ENCODE measurements at regions not wholly inside any gene's neighbourhood (a gene's known extent, or its start where the extent isn't known, plus 50 kb on each side); places are given as distances from the start of the nearest gene placed in this dataset.

DNA sequence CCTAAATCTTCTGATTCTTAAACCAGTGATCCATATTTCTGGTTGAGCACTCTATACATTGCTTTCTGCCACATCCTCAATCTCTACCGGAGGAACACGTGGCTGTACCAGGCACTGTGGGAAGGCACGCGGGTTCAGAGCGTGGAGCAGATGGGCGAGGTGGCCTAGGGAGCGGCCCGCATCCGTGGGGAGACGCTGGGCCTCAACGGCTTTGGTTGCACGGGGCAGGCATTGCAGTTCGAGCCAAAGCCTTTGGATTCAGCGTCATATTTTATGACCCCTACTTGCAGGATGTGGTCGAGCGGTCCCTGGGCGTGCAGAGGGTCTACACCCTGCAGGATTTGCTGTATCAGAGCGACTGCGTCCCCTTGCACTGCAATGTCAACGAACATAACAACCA, 197.2 kb upstream of the RGMB start:
- DNase-seq (ENCODE audit: low read depth in 1 of 2, low spot score in 1 of 2) = no peak
- no peak for TF ChIP-seq GABPA (IDR thresholded peaks at IDR 0.05; ENCODE audit: low read depth)
- TF ChIP-seq POLR2AphosphoS5 (IDR thresholded peaks at IDR 0.05; ENCODE audit: low read depth) = no peak
- TF ChIP-seq, protein P1, sequence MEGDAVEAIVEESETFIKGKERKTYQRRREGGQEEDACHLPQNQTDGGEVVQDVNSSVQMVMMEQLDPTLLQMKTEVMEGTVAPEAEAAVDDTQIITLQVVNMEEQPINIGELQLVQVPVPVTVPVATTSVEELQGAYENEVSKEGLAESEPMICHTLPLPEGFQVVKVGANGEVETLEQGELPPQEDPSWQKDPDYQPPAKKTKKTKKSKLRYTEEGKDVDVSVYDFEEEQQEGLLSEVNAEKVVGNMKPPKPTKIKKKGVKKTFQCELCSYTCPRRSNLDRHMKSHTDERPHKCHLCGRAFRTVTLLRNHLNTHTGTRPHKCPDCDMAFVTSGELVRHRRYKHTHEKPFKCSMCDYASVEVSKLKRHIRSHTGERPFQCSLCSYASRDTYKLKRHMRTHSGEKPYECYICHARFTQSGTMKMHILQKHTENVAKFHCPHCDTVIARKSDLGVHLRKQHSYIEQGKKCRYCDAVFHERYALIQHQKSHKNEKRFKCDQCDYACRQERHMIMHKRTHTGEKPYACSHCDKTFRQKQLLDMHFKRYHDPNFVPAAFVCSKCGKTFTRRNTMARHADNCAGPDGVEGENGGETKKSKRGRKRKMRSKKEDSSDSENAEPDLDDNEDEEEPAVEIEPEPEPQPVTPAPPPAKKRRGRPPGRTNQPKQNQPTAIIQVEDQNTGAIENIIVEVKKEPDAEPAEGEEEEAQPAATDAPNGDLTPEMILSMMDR (IDR thresholded peaks at IDR 0.05; ENCODE audit: insufficient read depth, low read length) = no peak
- TF ChIP-seq SPI1 (IDR thresholded peaks at IDR 0.05; ENCODE audit: borderline replicate concordance, low read depth) = no peak
- TF ChIP-seq, protein P2, sequence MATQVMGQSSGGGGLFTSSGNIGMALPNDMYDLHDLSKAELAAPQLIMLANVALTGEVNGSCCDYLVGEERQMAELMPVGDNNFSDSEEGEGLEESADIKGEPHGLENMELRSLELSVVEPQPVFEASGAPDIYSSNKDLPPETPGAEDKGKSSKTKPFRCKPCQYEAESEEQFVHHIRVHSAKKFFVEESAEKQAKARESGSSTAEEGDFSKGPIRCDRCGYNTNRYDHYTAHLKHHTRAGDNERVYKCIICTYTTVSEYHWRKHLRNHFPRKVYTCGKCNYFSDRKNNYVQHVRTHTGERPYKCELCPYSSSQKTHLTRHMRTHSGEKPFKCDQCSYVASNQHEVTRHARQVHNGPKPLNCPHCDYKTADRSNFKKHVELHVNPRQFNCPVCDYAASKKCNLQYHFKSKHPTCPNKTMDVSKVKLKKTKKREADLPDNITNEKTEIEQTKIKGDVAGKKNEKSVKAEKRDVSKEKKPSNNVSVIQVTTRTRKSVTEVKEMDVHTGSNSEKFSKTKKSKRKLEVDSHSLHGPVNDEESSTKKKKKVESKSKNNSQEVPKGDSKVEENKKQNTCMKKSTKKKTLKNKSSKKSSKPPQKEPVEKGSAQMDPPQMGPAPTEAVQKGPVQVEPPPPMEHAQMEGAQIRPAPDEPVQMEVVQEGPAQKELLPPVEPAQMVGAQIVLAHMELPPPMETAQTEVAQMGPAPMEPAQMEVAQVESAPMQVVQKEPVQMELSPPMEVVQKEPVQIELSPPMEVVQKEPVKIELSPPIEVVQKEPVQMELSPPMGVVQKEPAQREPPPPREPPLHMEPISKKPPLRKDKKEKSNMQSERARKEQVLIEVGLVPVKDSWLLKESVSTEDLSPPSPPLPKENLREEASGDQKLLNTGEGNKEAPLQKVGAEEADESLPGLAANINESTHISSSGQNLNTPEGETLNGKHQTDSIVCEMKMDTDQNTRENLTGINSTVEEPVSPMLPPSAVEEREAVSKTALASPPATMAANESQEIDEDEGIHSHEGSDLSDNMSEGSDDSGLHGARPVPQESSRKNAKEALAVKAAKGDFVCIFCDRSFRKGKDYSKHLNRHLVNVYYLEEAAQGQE (IDR thresholded peaks at IDR 0.05; ENCODE audit: insufficient replicate concordance, low read depth) = no peak
- no peak overlapping the region for H3K4me3 ChIP-seq (replicated peaks; ENCODE audit: insufficient read depth, low read length)
- no peaks in the 10 kb centered on the region for H3K27me3 ChIP-seq (ENCODE audit: insufficient read depth, poor library complexity, severe bottlenecking)
- no peak overlapping the region for H3K27ac ChIP-seq (replicated peaks)

DNA sequence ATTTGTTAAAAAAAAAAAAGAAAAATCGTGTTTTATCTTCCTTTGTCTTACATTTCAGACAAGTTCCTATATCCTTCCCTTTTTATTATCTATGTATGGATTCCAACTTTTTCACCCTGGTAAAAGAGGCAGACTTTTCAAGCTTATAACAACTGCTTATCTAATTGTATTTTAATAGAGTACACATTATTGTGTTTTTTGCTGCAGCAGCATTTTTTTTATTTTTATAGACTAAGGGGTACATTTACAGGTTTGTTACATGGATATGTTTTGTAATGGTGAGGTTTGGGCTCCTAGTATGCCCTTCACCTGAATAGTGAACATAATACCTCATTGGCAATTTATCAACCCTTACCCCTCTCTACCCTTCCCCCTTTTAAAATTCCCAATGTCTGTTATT, 195.0 kb upstream of the RGMB start:
- H3K27me3 ChIP-seq (ENCODE audit: insufficient read depth, poor library complexity, severe bottlenecking) = no peaks in the 10 kb centered on the region
- H3K4me3 ChIP-seq (replicated peaks; ENCODE audit: insufficient read depth, low read length) = no peak overlapping the region
- TF ChIP-seq SPI1 (IDR thresholded peaks at IDR 0.05; ENCODE audit: borderline replicate concordance, low read depth) (no peak), POLR2AphosphoS5 (IDR thresholded peaks at IDR 0.05; ENCODE audit: low read depth) (no peak), GABPA (IDR thresholded peaks at IDR 0.05; ENCODE audit: low read depth) (no peak)
- TF ChIP-seq, protein P2 (IDR thresholded peaks at IDR 0.05; ENCODE audit: insufficient replicate concordance, low read depth) = no peak
- TF ChIP-seq, protein P1 (IDR thresholded peaks at IDR 0.05; ENCODE audit: insufficient read depth, low read length) = no peak
- DNase-seq (ENCODE audit: low read depth in 1 of 2, low spot score in 1 of 2) = no peak
- H3K27ac ChIP-seq (replicated peaks) = no peak overlapping the region

DNA sequence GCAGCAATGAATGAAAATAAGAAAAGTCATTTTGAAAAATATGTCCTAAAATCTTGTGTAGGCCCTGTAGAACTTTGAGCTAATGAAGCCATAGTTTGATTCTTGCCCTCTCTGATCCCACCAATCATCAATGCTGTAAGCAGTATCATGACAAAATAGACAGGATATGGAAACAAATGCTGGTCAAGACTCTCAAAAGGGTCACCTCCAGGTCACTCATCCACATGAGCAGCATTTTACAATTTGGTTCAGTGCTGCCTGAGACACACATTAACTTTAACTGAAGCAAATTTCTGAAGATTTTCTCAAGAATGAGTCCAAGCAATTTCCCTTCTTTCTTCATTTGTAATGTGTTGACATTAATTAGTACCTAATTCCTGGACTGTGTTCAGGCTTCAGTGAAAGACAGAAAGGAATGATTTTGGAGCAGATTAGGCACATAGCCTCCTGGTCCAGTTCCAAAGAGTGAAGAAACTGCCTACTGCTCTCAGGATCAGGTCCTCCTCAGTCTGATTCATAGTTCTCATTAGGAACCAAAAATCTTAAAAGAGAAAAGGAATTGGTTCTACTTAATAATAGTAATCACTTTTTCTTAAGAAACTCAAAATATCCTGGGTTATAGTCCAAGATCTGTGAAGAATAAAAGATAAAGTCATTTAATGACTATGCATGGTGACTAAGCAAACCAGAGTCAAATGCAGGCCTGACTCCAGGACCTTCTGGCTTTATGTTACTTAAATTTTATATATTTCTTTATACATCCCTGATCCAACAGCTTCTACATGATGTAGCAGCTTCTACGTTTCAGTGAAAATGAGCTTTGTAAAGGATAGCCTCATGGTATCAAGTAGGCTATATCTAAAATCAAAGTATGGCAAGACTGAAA, 192.1 kb upstream of the RGMB start:
- DNase-seq (ENCODE audit: low read depth in 1 of 2, low spot score in 1 of 2) = no peak
- H3K4me3 ChIP-seq (replicated peaks; ENCODE audit: insufficient read depth, low read length) = no peak overlapping the region
- H3K27ac ChIP-seq (replicated peaks) = no peak overlapping the region
- no peaks in the 10 kb centered on the region for H3K27me3 ChIP-seq (ENCODE audit: insufficient read depth, poor library complexity, severe bottlenecking)
- TF ChIP-seq, protein P2 (IDR thresholded peaks at IDR 0.05; ENCODE audit: insufficient replicate concordance, low read depth) = no peak
- TF ChIP-seq GABPA (IDR thresholded peaks at IDR 0.05; ENCODE audit: low read depth) (no peak), POLR2AphosphoS5 (IDR thresholded peaks at IDR 0.05; ENCODE audit: low read depth) (no peak), SPI1 (IDR thresholded peaks at IDR 0.05; ENCODE audit: borderline replicate concordance, low read depth) (no peak)
- TF ChIP-seq, protein P1 (IDR thresholded peaks at IDR 0.05; ENCODE audit: insufficient read depth, low read length) = no peak
